PC-9 (cell line): ENCODE measurements at regions not wholly inside any gene's neighbourhood (a gene's known extent, or its start where the extent isn't known, plus 50 kb on each side); places are given as distances from the start of the nearest gene placed in this dataset.

ENCODE experiments used
- CTCF ChIP-seq: fragments of 200-600 bp; sonication (generic); conservative IDR thresholded peaks from 2 replicates; pipeline ENCODE4 v1.6.1; 2017; ENCODE audit warnings: mixed run types, antibody characterized with exemption, mild to moderate bottlenecking, moderate library complexity
- EZH2 ChIP-seq: fragments of 200-600 bp; sonication (generic); IDR thresholded peaks from 2 replicates; pipeline ENCODE4 v1.8.0; 2017; ENCODE audit warnings: antibody characterized with exemption, low read depth

GRCh38 chr10:25851548-25851947 is 82.5 kb upstream of the MYO3A start:
- TF ChIP-seq CTCF (no peak), EZH2 (no peak)
